HEK293 (cell line): ENCODE measurements at regions not wholly inside any gene's neighbourhood (a gene's known extent, or its start where the extent isn't known, plus 50 kb on each side); places are given as distances from the start of the nearest gene placed in this dataset.

Experiments
- CTCF ChIA-PET: fragments of 350-600 bp; formaldehyde crosslinking; extraction: SDS; loops from one replicate; lab custom pipeline; 2021; ENCODE audit warnings: antibody characterized with exemption; lab: Yijun Ruan, JAX
- POLR2A ChIA-PET: fragments of 300-600 bp; formaldehyde crosslinking; extraction: SDS; loops from one replicate; lab custom pipeline; 2020; ENCODE audit warnings: antibody characterized with exemption, inconsistent platforms; lab: Yijun Ruan, JAX
- H3K27ac ChIP-seq: fragments of 200-500 bp; sonication (Bioruptor generic); 2 replicates; pipeline ENCODE4 v1.5.1; 2014; ENCODE audit warnings: low read depth, low read length, control low read depth, inconsistent platforms; ENCODE audit errors: extremely low read depth
- H3K36me3 ChIP-seq, 2 experiments: fragments of 200-500 bp in 1 of 2; sonication (Bioruptor generic) in 1 of 2; 1 replicate in 1 of 2; 2 replicates in 1 of 2; pipeline ENCODE4 v1.5.1; 2014 to 2017; ENCODE audit warnings: inconsistent platforms in 2 of 2, low read length in 2 of 2; ENCODE audit not compliant: control insufficient read depth in 2 of 2, insufficient read depth in 1 of 2
- H3K4me1 ChIP-seq: fragments of 200-500 bp; sonication (Bioruptor generic); 2 replicates; pipeline ENCODE4 v1.5.1; 2014; ENCODE audit warnings: mild to moderate bottlenecking, low read length, inconsistent platforms; ENCODE audit not compliant: control insufficient read depth, insufficient read depth
- H3K4me3 ChIP-seq: 2 replicates; pipeline ENCODE4 v1.5.1; 2011; ENCODE audit warnings: low read depth, mild to moderate bottlenecking, control low read depth, low read length, moderate library complexity
- H3K9me3 ChIP-seq: fragments of 200-500 bp; sonication (Bioruptor generic); 2 replicates; pipeline ENCODE4 v1.5.1; 2014; ENCODE audit warnings: low read depth, low read length, inconsistent platforms; ENCODE audit not compliant: control insufficient read depth, insufficient read depth
- BCL11A ChIP-seq: fragments of 450-650 bp; formaldehyde crosslinking; IDR thresholded peaks from 2 replicates; pipeline ENCODE4 v1.5.1; 2016; ENCODE audit warnings: low read depth, missing biosample characterization, missing genetic modification characterization
- KLF9 ChIP-seq: fragments of 450-650 bp; formaldehyde crosslinking; IDR thresholded peaks from 2 replicates; pipeline ENCODE4 v1.5.1; 2016; ENCODE audit warnings: missing biosample characterization, missing genetic modification characterization, low read depth
- PRDM1 ChIP-seq: fragments of 450-650 bp; formaldehyde crosslinking; IDR thresholded peaks from 2 replicates; pipeline ENCODE4; 2016; ENCODE audit warnings: missing biosample characterization, missing genetic modification characterization
- ZBTB48 ChIP-seq: fragments of 450-650 bp; formaldehyde crosslinking; IDR thresholded peaks from 2 replicates; pipeline ENCODE4 v1.5.1; 2016; ENCODE audit warnings: missing biosample characterization, missing genetic modification characterization
- ZBTB49 ChIP-seq: fragments of 450-650 bp; formaldehyde crosslinking; IDR thresholded peaks from 2 replicates; pipeline ENCODE4 v1.5.1; 2016; ENCODE audit warnings: missing biosample characterization, missing genetic modification characterization, low read depth
- ZBTB6 ChIP-seq: fragments of 450-650 bp; formaldehyde crosslinking; IDR thresholded peaks from 2 replicates; pipeline ENCODE4 v1.5.1; 2017; ENCODE audit warnings: missing biosample characterization, missing genetic modification characterization
- ZBTB8A ChIP-seq: fragments of 450-650 bp; formaldehyde crosslinking; IDR thresholded peaks from 2 replicates; pipeline ENCODE4 v1.5.1; 2016; ENCODE audit warnings: missing biosample characterization, missing genetic modification characterization
- ZFHX2 ChIP-seq: fragments of 450-650 bp; formaldehyde crosslinking; conservative IDR thresholded peaks from 2 replicates; pipeline ENCODE4 v1.5.1; 2016; ENCODE audit warnings: missing biosample characterization, missing genetic modification characterization
- ZNF157 ChIP-seq: fragments of 450-650 bp; formaldehyde crosslinking; IDR thresholded peaks from 2 replicates; pipeline ENCODE4 v1.5.1; 2016; ENCODE audit warnings: missing biosample characterization, missing genetic modification characterization
- ZNF2 ChIP-seq: fragments of 450-650 bp; formaldehyde crosslinking; IDR thresholded peaks from 2 replicates; pipeline ENCODE4 v1.5.1; 2016; ENCODE audit warnings: missing biosample characterization, missing genetic modification characterization
- ZNF473 ChIP-seq: fragments of 450-650 bp; formaldehyde crosslinking; IDR thresholded peaks from 2 replicates; pipeline ENCODE4 v1.5.1; 2017; ENCODE audit warnings: missing biosample characterization, missing genetic modification characterization
- ZNF48 ChIP-seq: fragments of 450-650 bp; formaldehyde crosslinking; IDR thresholded peaks from 2 replicates; pipeline ENCODE4 v1.5.1; 2016; ENCODE audit warnings: missing biosample characterization, missing genetic modification characterization
- ZNF521 ChIP-seq: fragments of 450-650 bp; formaldehyde crosslinking; IDR thresholded peaks from 2 replicates; pipeline ENCODE4 v1.5.1; 2017; ENCODE audit warnings: missing biosample characterization, mild to moderate bottlenecking, missing genetic modification characterization
- ZNF530 ChIP-seq: fragments of 450-650 bp; formaldehyde crosslinking; IDR thresholded peaks from 2 replicates; pipeline ENCODE4 v1.5.1; 2016; ENCODE audit warnings: low read depth, missing biosample characterization, missing genetic modification characterization
- ZNF549 ChIP-seq: fragments of 450-650 bp; IDR thresholded peaks from 2 replicates; pipeline ENCODE4 v1.5.1; 2018; ENCODE audit warnings: missing biosample characterization, missing genetic modification characterization, mild to moderate bottlenecking, inconsistent platforms, moderate library complexity
- ZNF561 ChIP-seq: fragments of 450-650 bp; IDR thresholded peaks from 2 replicates; pipeline ENCODE4 v1.5.1; 2018; ENCODE audit warnings: missing biosample characterization, missing genetic modification characterization, borderline replicate concordance
- ZNF600 ChIP-seq: fragments of 450-650 bp; formaldehyde crosslinking; IDR thresholded peaks from 2 replicates; pipeline ENCODE4 v1.5.1; 2016; ENCODE audit warnings: missing biosample characterization, missing genetic modification characterization
- ZNF677 ChIP-seq: fragments of 450-650 bp; IDR thresholded peaks from 2 replicates; pipeline ENCODE4 v1.5.0; 2018; ENCODE audit warnings: missing biosample characterization, mild to moderate bottlenecking, missing genetic modification characterization, moderate library complexity
- ZNF791 ChIP-seq: fragments of 450-650 bp; formaldehyde crosslinking; IDR thresholded peaks from 2 replicates; pipeline ENCODE4 v1.5.1; 2016; ENCODE audit warnings: missing biosample characterization, missing genetic modification characterization
- ZSCAN23 ChIP-seq: fragments of 450-650 bp; formaldehyde crosslinking; IDR thresholded peaks from 2 replicates; pipeline ENCODE4 v1.5.1; 2016; ENCODE audit warnings: missing biosample characterization, missing genetic modification characterization

GRCh38 chr10:36388166-36388565, 737.2 kb upstream of the ANKRD30A start (continued):
- TF ChIP-seq ZBTB49 (no peak), ZBTB6 (no peak), ZFHX2 (no peak)
- TF ChIP-seq, all 188 proteins: peak for 0

- POLR2A ChIA-PET, result no interaction called here
- Histone ChIP-seq H3K9me3 (no peaks in the 10 kb centered on the region), H3K4me1 (no peaks in the 10 kb centered on the region), H3K4me3 (no peak overlapping the region)
- TF ChIP-seq ZNF521 (tag by site-specific recombination), result no peak
- TF ChIP-seq ZBTB6, result no peak
- no peak for TF ChIP-seq ZNF677
- no peak for TF ChIP-seq ZNF48 (tag by site-specific recombination)
- no peak for TF ChIP-seq PRDM1 (tag by site-specific recombination)
- no peak for TF ChIP-seq ZNF791
- no peak for TF ChIP-seq ZNF549 (tag by site-specific recombination)
- TF ChIP-seq ZNF2 (tag by site-specific recombination), result no peak
- TF ChIP-seq ZNF561 (tag by site-specific recombination), result no peak
- TF ChIP-seq BCL11A, result no peak
- no peak for TF ChIP-seq ZNF600 (tag by site-specific recombination)
- TF ChIP-seq ZSCAN23, result no peak
- no peak for TF ChIP-seq ZNF157 (tag by site-specific recombination)
- TF ChIP-seq ZNF530, result no peak
- no peak for TF ChIP-seq ZNF473 (tag by site-specific recombination)
- no peak for TF ChIP-seq ZBTB8A (tag by site-specific recombination)
- no peak for TF ChIP-seq ZBTB48 (tag by site-specific recombination)
- TF ChIP-seq, all 188 proteins: peak for 0
- CTCF ChIA-PET, result interaction anchor here (0.6 kb wide), 1 partner anchor 121 kb away, joined by 3 read pairs; no protein-coding TSS in a partner anchor
- Histone ChIP-seq H3K36me3 (no peaks in the 10 kb centered on the region), H3K27ac (no peak overlapping the region)
Observed at GRCh38 chr10:36385693-36386092, 739.7 kb upstream of the ANKRD30A start.

- no peak overlapping the region for H3K4me3 ChIP-seq
- no peaks in the 10 kb centered on the region for H3K4me1 ChIP-seq
- no peak overlapping the region for H3K27ac ChIP-seq
- no peaks in the 10 kb centered on the region for H3K36me3 ChIP-seq
- ChIA-PET CTCF (no interaction called here), POLR2A (no interaction called here)
- TF ChIP-seq KLF9 (tag by site-specific recombination), result no peak
- no peaks in the 10 kb centered on the region for H3K9me3 ChIP-seq
Observed at GRCh38 chr10:36383349-36383748, 741.3 kb upstream of the FZD8 start.
